ENCODE measurements at regions not wholly inside any gene's neighbourhood (a gene's known extent, or its start where the extent isn't known, plus 50 kb on each side); places are given as distances from the start of the nearest gene placed in this dataset.

DNA sequence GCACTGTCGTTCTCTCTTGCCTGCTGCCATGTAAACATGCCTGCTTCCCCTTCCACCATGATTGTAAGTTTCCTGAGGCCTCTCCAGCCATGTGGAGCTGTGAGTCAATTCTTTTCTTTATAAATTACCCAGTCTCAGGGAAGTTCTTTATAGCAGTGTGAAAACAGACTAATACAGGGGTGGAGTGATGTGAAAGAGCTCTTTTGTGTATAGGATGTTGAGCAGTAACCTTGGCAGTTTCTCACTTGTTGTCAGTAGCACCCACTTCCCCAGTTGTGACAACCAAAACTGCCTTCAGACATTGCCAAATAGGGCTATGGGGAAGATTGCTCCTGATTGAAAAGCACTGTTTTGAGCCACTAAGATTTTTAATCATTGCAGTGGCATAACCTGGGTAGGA lies 552.2 kb upstream of the ZNF462 start:
- TF ChIP-seq CTCF (IDR thresholded peaks at IDR 0.05), result no peak
- Mint-ChIP-seq H3K4me1 (ENCODE audit: unreplicated experiment) (peaks cover 2% of the 10 kb centered on the region), H3K27me3 (ENCODE audit: unreplicated experiment) (no peaks in the 10 kb centered on the region), H3K36me3 (ENCODE audit: unreplicated experiment) (no peaks in the 10 kb centered on the region), H3K4me3 (ENCODE audit: unreplicated experiment) (no peak overlapping the region), H3K9me3 (ENCODE audit: unreplicated experiment) (peaks cover 7% of the 10 kb centered on the region), H3K27ac (ENCODE audit: unreplicated experiment) (no peak overlapping the region)
- no peak for DNase-seq (ENCODE audit: extremely low spot score, unreplicated experiment)

DNA sequence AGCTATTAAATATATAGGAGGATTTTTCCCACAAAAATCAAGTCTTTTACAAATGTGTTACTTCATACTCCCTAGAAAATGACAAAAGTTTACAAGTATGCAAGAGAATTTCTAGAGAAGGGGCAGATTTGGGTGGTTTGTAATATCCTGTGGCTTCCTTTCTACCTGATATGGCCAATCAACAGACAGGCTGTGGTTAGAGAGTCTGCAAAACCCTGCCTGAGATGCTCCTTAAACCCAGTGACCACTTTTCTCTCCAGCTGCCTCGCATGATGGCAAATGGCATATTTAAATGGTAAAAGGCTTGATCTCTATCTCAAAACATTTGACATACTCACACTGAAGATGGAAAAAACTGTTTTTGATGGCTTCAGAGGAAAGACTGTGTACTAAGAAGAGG lies 550.1 kb upstream of the ZNF462 start:
- no peak overlapping the region for H3K27ac Mint-ChIP-seq (ENCODE audit: unreplicated experiment)
- H3K36me3 Mint-ChIP-seq (ENCODE audit: unreplicated experiment), result no peaks in the 10 kb centered on the region
- no peaks in the 10 kb centered on the region for H3K27me3 Mint-ChIP-seq (ENCODE audit: unreplicated experiment)

GRCh38 chr9:106314476-106314875 lies 548.5 kb upstream of the ZNF462 start:
- H3K27me3 Mint-ChIP-seq (ENCODE audit: unreplicated experiment), result no peaks in the 10 kb centered on the region
- no peak overlapping the region for H3K4me3 Mint-ChIP-seq (ENCODE audit: unreplicated experiment)
- H3K36me3 Mint-ChIP-seq (ENCODE audit: unreplicated experiment), result no peaks in the 10 kb centered on the region
- peaks cover 2% of the 10 kb centered on the region for H3K4me1 Mint-ChIP-seq (ENCODE audit: unreplicated experiment)
- TF ChIP-seq CTCF (IDR thresholded peaks at IDR 0.05), result no peak
- peaks cover 7% of the 10 kb centered on the region for H3K9me3 Mint-ChIP-seq (ENCODE audit: unreplicated experiment)
- H3K27ac Mint-ChIP-seq (ENCODE audit: unreplicated experiment), result no peak overlapping the region
- no peak for DNase-seq (ENCODE audit: extremely low spot score, unreplicated experiment)

More for the DNA sequence above, 550.1 kb upstream of the ZNF462 start:
- no peak for TF ChIP-seq CTCF (IDR thresholded peaks at IDR 0.05)
- Mint-ChIP-seq H3K9me3 (ENCODE audit: unreplicated experiment) (peaks cover 7% of the 10 kb centered on the region), H3K4me1 (ENCODE audit: unreplicated experiment) (peaks cover 2% of the 10 kb centered on the region), H3K4me3 (ENCODE audit: unreplicated experiment) (no peak overlapping the region)
- DNase-seq (ENCODE audit: extremely low spot score, unreplicated experiment), result no peak

- Mint-ChIP-seq H3K4me1 (ENCODE audit: unreplicated experiment) (no peaks in the 10 kb centered on the region), H3K27me3 (ENCODE audit: unreplicated experiment) (peaks cover 15% of the 10 kb centered on the region), H3K4me3 (ENCODE audit: unreplicated experiment) (no peak overlapping the region), H3K9me3 (ENCODE audit: unreplicated experiment) (no peaks in the 10 kb centered on the region), H3K27ac (ENCODE audit: unreplicated experiment) (no peak overlapping the region), H3K36me3 (ENCODE audit: unreplicated experiment) (no peaks in the 10 kb centered on the region)
- no peak for TF ChIP-seq CTCF (IDR thresholded peaks at IDR 0.05)
- DNase-seq (ENCODE audit: extremely low spot score, unreplicated experiment), result no peak
Measured at GRCh38 chr9:106321394-106322180, 541.4 kb upstream of the ZNF462 start.

DNA sequence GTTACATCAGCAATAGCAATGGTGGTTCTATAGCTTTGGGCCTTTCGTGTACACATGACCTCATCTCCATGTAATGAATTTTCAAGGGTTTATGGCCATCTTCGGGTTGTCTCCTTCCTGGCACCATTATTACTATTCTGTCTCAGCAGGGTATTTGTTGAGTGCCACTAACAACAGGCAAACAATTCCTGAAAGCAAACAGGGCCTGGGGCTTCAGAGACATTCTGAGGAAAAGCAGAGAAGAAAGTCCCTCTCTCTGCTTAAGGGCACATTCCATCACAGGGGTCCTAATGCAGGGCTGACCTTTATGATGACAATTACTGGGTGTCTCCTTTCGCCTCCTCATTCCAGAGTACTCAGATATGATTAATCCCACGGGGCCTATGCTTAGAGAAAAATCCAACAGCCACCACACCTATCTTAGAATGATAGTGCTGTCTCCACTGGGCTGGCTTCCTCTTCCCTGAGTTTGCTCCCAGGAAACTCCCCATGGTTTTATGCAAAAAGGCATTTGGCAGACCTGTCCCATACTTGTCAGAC lies 540.2 kb upstream of the ZNF462 start:
- no peaks in the 10 kb centered on the region for H3K4me1 Mint-ChIP-seq (ENCODE audit: unreplicated experiment)
- DNase-seq (ENCODE audit: extremely low spot score, unreplicated experiment), result no peak
- H3K27ac Mint-ChIP-seq (ENCODE audit: unreplicated experiment), result no peak overlapping the region
- H3K9me3 Mint-ChIP-seq (ENCODE audit: unreplicated experiment), result no peaks in the 10 kb centered on the region
- peaks cover 20% of the 10 kb centered on the region for H3K27me3 Mint-ChIP-seq (ENCODE audit: unreplicated experiment)
- no peaks in the 10 kb centered on the region for H3K36me3 Mint-ChIP-seq (ENCODE audit: unreplicated experiment)
- TF ChIP-seq CTCF (IDR thresholded peaks at IDR 0.05), result no peak
- H3K4me3 Mint-ChIP-seq (ENCODE audit: unreplicated experiment), result no peak overlapping the region

Measured in osteocyte (in vitro differentiated cells).